HEK293T (cell line): ENCODE measurements at regions not wholly inside any gene's neighbourhood (a gene's known extent, or its start where the extent isn't known, plus 50 kb on each side); places are given as distances from the start of the nearest gene placed in this dataset.

Experiments
- CTCF ChIA-PET: fragments of 350-600 bp; formaldehyde crosslinking; extraction: SDS; loops from one replicate; lab custom pipeline; 2021; ENCODE audit warnings: antibody characterized with exemption, inconsistent platforms; lab: Yijun Ruan, JAX
- POLR2A ChIA-PET: fragments of 350-600 bp; formaldehyde crosslinking; extraction: SDS; loops from one replicate; lab custom pipeline; 2020; ENCODE audit warnings: antibody characterized with exemption, inconsistent platforms; lab: Yijun Ruan, JAX
- DNase-seq: peaks from one replicate; pipeline ENCODE4 v3.0.0; 2012; ENCODE audit warnings: mixed read lengths; ENCODE audit errors: extremely low spot score
- ARNT ChIP-seq: fragments of 450-650 bp; IDR thresholded peaks from 2 replicates; pipeline ENCODE4 v1.6.1; 2017; ENCODE audit warnings: mild to moderate bottlenecking
- BHLHE40 ChIP-seq: fragments of 450-650 bp; IDR thresholded peaks from 2 replicates; pipeline ENCODE4 v1.6.1; 2016; ENCODE audit warnings: mild to moderate bottlenecking, moderate library complexity, borderline replicate concordance
- CTBP1 ChIP-seq: fragments of 450-650 bp; IDR thresholded peaks from 2 replicates; pipeline ENCODE4 v1.6.1; 2016; ENCODE audit warnings: borderline replicate concordance
- ELF4 ChIP-seq: fragments of 450-650 bp; IDR thresholded peaks from 2 replicates; pipeline ENCODE4 v1.6.1; 2017; ENCODE audit warnings: antibody characterized with exemption
- FOXA1 ChIP-seq: fragments of 450-650 bp; IDR thresholded peaks from 2 replicates; pipeline ENCODE4 v1.6.1; 2016; ENCODE audit warnings: mild to moderate bottlenecking
- FOXK2 ChIP-seq: fragments of 450-650 bp; IDR thresholded peaks from 2 replicates; pipeline ENCODE4 v1.6.1; 2016; ENCODE audit warnings: mild to moderate bottlenecking
- FOXM1 ChIP-seq: fragments of 450-650 bp; IDR thresholded peaks from 2 replicates; pipeline ENCODE4 v1.6.1; 2017; ENCODE audit warnings: mild to moderate bottlenecking, borderline replicate concordance
- HDGF ChIP-seq: fragments of 450-650 bp; IDR thresholded peaks from 2 replicates; pipeline ENCODE4 v1.6.1; 2017; ENCODE audit warnings: antibody characterized with exemption, borderline replicate concordance
- L3MBTL2 ChIP-seq: fragments of 450-650 bp; conservative IDR thresholded peaks from 2 replicates; pipeline ENCODE4 v1.6.1; 2016; ENCODE audit warnings: mild to moderate bottlenecking
- LEF1 ChIP-seq: fragments of 450-650 bp; IDR thresholded peaks from 2 replicates; pipeline ENCODE4 v1.6.1; 2017; ENCODE audit warnings: mild to moderate bottlenecking, borderline replicate concordance
- NFRKB ChIP-seq: fragments of 450-650 bp; IDR thresholded peaks from 2 replicates; pipeline ENCODE4 v1.6.1; 2016; ENCODE audit warnings: mild to moderate bottlenecking, moderate library complexity
- SP1 ChIP-seq: fragments of 450-650 bp; IDR thresholded peaks from 2 replicates; pipeline ENCODE4 v1.6.1; 2017
- SUZ12 ChIP-seq: fragments of 450-650 bp; IDR thresholded peaks from 2 replicates; pipeline ENCODE4 v1.6.1; 2016; ENCODE audit warnings: mild to moderate bottlenecking
- TARDBP ChIP-seq: fragments of 450-650 bp; IDR thresholded peaks from 2 replicates; pipeline ENCODE4 v1.6.1; 2016
- ZNF384 ChIP-seq: fragments of 450-650 bp; IDR thresholded peaks from 2 replicates; pipeline ENCODE4 v1.6.1; 2016
- TF ChIP-seq, protein P1 (sequence below): fragments of 450-650 bp; IDR thresholded peaks from 2 replicates; pipeline ENCODE4 v1.6.1; 2016

DNA sequence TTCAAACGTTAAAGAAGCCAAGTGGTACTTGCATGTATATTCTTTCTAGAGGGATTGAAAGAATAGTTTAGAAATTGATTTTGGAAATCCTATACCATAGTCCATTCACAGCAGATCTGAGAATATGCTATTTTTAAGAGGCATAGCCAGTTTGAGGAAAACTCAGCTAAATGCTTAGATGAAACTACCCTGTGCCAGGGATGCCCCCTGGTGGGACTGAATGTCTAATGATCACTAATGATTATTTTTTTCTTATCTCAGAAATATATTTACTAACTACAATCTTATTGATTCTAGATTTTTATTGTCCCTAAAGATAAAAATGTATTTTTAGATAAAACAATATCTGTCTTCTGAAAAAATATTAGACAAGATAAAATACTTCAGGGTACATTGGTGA, 844.9 kb upstream of the PHF14 start:
- ChIA-PET POLR2A (no interaction called here), CTCF (no interaction called here)
- TF ChIP-seq ZNF384 = no peak
- TF ChIP-seq ARNT = no peak
- TF ChIP-seq, protein P1, sequence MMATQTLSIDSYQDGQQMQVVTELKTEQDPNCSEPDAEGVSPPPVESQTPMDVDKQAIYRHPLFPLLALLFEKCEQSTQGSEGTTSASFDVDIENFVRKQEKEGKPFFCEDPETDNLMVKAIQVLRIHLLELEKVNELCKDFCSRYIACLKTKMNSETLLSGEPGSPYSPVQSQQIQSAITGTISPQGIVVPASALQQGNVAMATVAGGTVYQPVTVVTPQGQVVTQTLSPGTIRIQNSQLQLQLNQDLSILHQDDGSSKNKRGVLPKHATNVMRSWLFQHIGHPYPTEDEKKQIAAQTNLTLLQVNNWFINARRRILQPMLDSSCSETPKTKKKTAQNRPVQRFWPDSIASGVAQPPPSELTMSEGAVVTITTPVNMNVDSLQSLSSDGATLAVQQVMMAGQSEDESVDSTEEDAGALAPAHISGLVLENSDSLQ = no peak
- TF ChIP-seq HDGF = no peak
- TF ChIP-seq BHLHE40 = no peak
- TF ChIP-seq FOXK2 = no peak
- TF ChIP-seq FOXM1 = no peak
- no peak for TF ChIP-seq CTBP1
- TF ChIP-seq L3MBTL2 = no peak
- no peak for TF ChIP-seq LEF1
- TF ChIP-seq SUZ12 = no peak
- TF ChIP-seq TARDBP = no peak
- no peak for TF ChIP-seq FOXA1
- TF ChIP-seq SP1 = no peak
- no peak for TF ChIP-seq NFRKB
- no peak for DNase-seq

DNA sequence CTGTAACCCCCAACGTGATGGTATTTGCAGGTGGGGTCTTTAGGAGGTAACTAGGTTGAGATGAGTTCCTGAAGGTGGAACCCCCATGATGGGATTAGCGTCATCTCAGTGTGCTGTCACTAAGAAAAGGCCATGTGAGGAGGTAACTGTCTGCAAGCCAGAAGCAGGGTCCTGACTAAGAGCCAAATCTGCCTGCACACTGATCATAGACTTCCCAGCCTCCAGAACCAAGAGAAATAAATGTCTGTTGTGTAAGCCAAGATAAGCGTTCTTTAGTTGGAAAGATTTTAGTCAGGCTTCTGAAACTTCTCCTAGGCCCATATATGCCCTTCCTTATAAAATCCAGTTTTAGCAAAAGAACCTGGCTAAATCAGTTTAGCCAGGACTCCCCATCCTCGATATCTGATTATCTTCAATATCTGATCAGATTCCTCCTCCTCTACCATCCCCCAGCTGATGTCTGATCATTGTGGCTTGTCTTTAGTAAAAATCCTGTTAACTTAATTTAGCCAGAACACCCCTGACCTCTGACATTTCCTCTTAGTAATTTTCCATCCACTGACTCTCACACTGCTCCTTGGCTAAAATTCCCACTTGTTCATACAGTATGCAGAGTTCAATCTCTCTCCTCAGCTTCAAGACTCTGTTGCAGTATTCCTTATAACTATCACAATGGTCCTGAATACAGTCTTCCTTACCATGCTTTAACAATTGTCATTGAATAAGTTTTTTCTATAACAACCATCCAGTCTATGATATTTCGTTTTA, 835.4 kb upstream of the PHF14 start:
- DNase-seq = no peak
- no peak for TF ChIP-seq ARNT
- no peak for TF ChIP-seq LEF1
- TF ChIP-seq ZNF384 = no peak
- TF ChIP-seq HDGF = no peak
- TF ChIP-seq FOXK2 = no peak
- CTCF ChIA-PET = no interaction called here
- POLR2A ChIA-PET = no interaction called here

DNA sequence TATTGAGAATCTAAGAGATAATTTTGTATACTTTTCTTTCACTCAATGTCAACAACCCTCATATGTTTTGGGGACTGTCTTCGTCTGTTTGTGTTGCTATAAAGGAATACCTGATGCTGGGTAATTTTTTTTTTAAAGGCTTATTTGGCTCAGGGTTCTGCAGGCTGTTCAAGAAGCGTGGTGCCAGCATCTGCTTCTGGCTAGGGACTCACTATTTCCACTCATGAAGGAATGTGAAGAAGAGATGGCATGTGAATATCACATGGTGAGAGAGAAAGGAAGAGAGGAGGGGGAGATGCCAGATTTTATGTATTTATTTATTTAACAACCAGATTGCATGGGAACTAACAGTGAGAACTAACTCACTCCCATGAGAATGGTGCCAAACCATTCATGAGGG, 827.4 kb upstream of the PHF14 start:
- POLR2A ChIA-PET = no interaction called here
- TF ChIP-seq TARDBP (no peak), ARNT (no peak), ZNF384 (no peak), SP1 (no peak), NFRKB (no peak), BHLHE40 (no peak)

DNA sequence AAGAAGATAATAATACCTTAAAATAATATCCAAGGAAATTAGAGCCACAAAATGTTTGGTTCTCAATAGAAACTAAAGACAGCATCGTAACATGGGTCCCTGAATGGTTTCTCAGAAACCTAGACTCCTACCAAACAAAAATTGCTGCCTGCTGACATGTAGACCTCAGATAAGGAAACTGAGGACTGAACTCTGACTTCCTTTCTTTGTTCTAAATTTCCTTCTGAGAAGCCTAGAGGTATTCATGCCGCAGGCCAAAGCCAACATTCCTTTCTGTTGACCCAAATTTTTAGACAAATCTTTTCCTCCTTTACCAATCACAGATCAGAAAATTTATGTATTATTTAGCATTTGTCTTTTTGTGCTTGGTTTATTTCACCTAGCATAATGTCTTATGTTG, 816.7 kb upstream of the PHF14 start:
- TF ChIP-seq SP1 = no peak
- TF ChIP-seq L3MBTL2 = no peak
- TF ChIP-seq FOXM1 = no peak
- TF ChIP-seq BHLHE40 = no peak
- no peak for TF ChIP-seq NFRKB
- TF ChIP-seq FOXK2 = no peak
- TF ChIP-seq HDGF = no peak
- no peak for DNase-seq
- ChIA-PET POLR2A (no interaction called here), CTCF (no interaction called here)

More for the DNA sequence above, 827.4 kb upstream of the PHF14 start:
- DNase-seq = no peak
- CTCF ChIA-PET = no interaction called here

DNA sequence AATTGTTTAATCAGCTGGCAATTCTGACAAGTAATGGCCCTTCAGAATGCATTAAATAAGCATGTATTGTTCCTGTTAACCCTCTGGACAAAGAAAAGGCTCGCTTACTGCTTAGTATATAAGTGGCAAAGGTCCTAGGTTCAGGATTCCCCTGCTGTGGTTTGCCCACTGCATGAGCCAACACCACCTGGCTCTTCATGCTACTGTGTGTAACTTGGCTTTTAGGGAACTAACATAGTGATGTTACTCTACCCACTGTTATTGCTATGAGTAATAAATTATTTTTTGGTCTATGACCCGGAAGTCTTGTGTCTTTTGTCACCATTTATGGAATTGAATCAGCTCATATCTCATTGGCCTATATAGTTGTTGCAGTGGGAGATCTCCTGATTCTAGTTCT, 791.7 kb upstream of the PHF14 start:
- ChIA-PET CTCF (no interaction called here), POLR2A (no interaction called here)
- TF ChIP-seq ELF4 = no peak
- TF ChIP-seq NFRKB = no peak
- no peak for TF ChIP-seq L3MBTL2
- DNase-seq = no peak

DNA sequence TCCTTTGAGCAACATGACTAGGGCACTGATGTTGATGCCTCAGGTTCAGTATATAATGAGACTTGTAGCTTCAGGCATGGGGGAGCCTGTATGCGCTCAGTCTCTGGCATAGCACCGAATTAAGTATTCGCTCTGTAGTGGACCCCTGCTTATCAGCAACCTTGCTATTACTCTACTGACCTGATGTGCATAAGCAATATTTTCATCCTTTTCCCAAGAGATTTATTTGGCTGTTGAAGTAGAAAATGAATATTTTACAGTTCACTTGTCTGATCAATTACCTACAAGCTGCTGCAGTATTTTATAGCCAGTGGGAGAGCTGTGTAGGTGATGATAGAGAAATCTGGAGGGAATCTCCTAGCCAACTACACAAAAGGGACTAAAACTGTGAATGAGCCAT, 781.6 kb upstream of the PHF14 start:
- ChIA-PET CTCF (no interaction called here), POLR2A (no interaction called here)
- TF ChIP-seq SP1 (no peak), FOXM1 (no peak), HDGF (no peak), ARNT (no peak), BHLHE40 (no peak), CTBP1 (no peak), FOXK2 (no peak), SUZ12 (no peak), NFRKB (no peak), TARDBP (no peak), FOXA1 (no peak), L3MBTL2 (no peak)
- TF ChIP-seq, protein P1 = no peak
- DNase-seq = no peak

DNA sequence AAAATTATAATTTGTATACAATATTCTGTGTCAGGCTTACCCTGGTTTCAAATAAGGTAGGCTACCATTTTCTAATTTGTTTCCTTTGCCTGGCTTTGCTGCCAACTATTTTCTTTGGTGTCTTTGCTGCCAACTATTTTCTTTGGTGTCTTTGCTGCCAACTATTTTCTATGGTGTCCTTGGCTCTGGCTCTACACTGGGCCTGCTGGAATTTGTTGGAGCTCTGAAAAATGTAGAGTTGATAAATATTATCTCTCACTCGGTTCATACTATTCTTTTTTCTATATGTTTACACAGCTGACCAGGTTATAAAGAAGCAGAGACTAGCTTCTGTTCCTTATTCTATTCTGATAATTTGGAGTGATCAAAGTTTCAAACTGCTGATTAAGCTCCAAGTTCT, 768.0 kb upstream of the PHF14 start:
- TF ChIP-seq FOXA1 (no peak), LEF1 (no peak), ARNT (no peak), ELF4 (no peak), NFRKB (no peak), ZNF384 (no peak), CTBP1 (no peak), FOXK2 (no peak), FOXM1 (no peak), BHLHE40 (no peak), HDGF (no peak), SP1 (no peak), L3MBTL2 (no peak), TARDBP (no peak), SUZ12 (no peak)
- TF ChIP-seq, protein P1 = no peak
- ChIA-PET CTCF (no interaction called here), POLR2A (no interaction called here)
- no peak for DNase-seq
